GM18502 (cell line): ENCODE measurements at regions not wholly inside any gene's neighbourhood (a gene's known extent, or its start where the extent isn't known, plus 50 kb on each side); places are given as distances from the start of the nearest gene placed in this dataset.

Source experiments
- ATAC-seq: cut with Tn5 transposase; IDR thresholded peaks from one replicate; pipeline ENCODE4 v1.9.1; 2021; ENCODE audit warnings: mild to moderate bottlenecking; ENCODE audit not compliant: unreplicated experiment, poor library complexity

GRCh38 chr2:16566701-16567100 is 98.9 kb downstream of the CYRIA start:
- no peak for ATAC-seq

GRCh38 chr2:16565481-16565880 is 100.2 kb downstream of the CYRIA start:
- no peak for ATAC-seq

GRCh38 chr2:16561676-16562075 is 104.0 kb downstream of the CYRIA start:
- ATAC-seq, result no peak

- ATAC-seq, result no peak
Observed at GRCh38 chr2:16561251-16561650, 104.4 kb downstream of the CYRIA start.

- ATAC-seq, result no peak
Observed at GRCh38 chr2:16559278-16560067, 106.2 kb downstream of the CYRIA start.

- ATAC-seq, result no peak
Observed at GRCh38 chr2:16554060-16554583, 111.5 kb downstream of the CYRIA start.

- peak; percentile 65 for ATAC-seq
Observed at GRCh38 chr2:16553226-16553625, 112.4 kb downstream of the CYRIA start.

GRCh38 chr2:16552202-16552601 is 113.4 kb downstream of the CYRIA start:
- no peak for ATAC-seq

- ATAC-seq, result no peak
Observed at GRCh38 chr2:16548036-16548435, 117.6 kb downstream of the CYRIA start.

GRCh38 chr2:16546128-16546754 is 119.4 kb downstream of the CYRIA start:
- ATAC-seq, result no peak

- ATAC-seq, result no peak
Observed at GRCh38 chr2:16538707-16539106, 126.9 kb downstream of the CYRIA start.

GRCh38 chr2:16537347-16537746 is 128.3 kb downstream of the CYRIA start:
- no peak for ATAC-seq

- ATAC-seq, result no peak
Observed at GRCh38 chr2:16526193-16526592, 139.4 kb downstream of the CYRIA start.

- ATAC-seq, result no peak
Observed at GRCh38 chr2:16525265-16525887, 140.3 kb downstream of the CYRIA start.

- ATAC-seq, result no peak
Observed at GRCh38 chr2:16523711-16524110, 141.9 kb downstream of the CYRIA start.

- ATAC-seq, result no peak
Observed at GRCh38 chr2:16522031-16522831, 143.4 kb downstream of the CYRIA start.

GRCh38 chr2:16520891-16521290 is 144.7 kb downstream of the CYRIA start:
- ATAC-seq, result no peak

GRCh38 chr2:16515696-16516095 is 149.9 kb downstream of the CYRIA start:
- no peak for ATAC-seq

- no peak for ATAC-seq
Observed at GRCh38 chr2:16513626-16514025, 152.0 kb downstream of the CYRIA start.

- ATAC-seq, result no peak
Observed at GRCh38 chr2:16511041-16511440, 154.6 kb downstream of the CYRIA start.
